ENCODE measurements at regions not wholly inside any gene's neighbourhood (a gene's known extent, or its start where the extent isn't known, plus 50 kb on each side); places are given as distances from the start of the nearest gene placed in this dataset.
"Not testable (repeated sequence)": the region's sequence is repeated elsewhere in the genome, so short reads cannot be mapped to it uniquely, and the experiment has no call there.

GRCh38 chr3:16707260-16707659, 102.0 kb upstream of the DAZL start:
- WGBS, result 39% methylated on average over 4 of the region's 4 CpGs
- no peak overlapping the region for H3K27ac ChIP-seq (ENCODE audit: low read depth in 1 of 2, low read length in 2 of 2)
- no peak for TF ChIP-seq MAX (IDR thresholded peaks at IDR 0.05)
- TF ChIP-seq YY1 (IDR thresholded peaks at IDR 0.05), result no peak

GRCh38 chr3:16708285-16708684, 103.1 kb upstream of the DAZL start:
- TF ChIP-seq TAF1 (conservative IDR thresholded peaks at IDR 0.05) (no peak), CTCF (IDR thresholded peaks at IDR 0.05; ENCODE audit: low read depth, low read length, missing input control) (no peak), ATF3 (IDR thresholded peaks at IDR 0.05) (no peak), FOXA2 (IDR thresholded peaks at IDR 0.05) (no peak), FOXA1 (IDR thresholded peaks at IDR 0.05) (no peak), HNF4G (IDR thresholded peaks at IDR 0.05) (no peak), REST (IDR thresholded peaks at IDR 0.05) (no peak), EGR1 (IDR thresholded peaks at IDR 0.05; ENCODE audit: low read depth in 2 of 2) (no peak), SP1 (IDR thresholded peaks at IDR 0.05) (no peak), RAD21 (IDR thresholded peaks at IDR 0.05) (no peak), GABPA (IDR thresholded peaks at IDR 0.05 in 1 of 2, conservative IDR thresholded peaks at IDR 0.05 in 1 of 2) (no peak), ZBTB33 (IDR thresholded peaks at IDR 0.05) (no peak), HNF4A (conservative IDR thresholded peaks at IDR 0.05) (no peak), NR2F2 (IDR thresholded peaks at IDR 0.05) (no peak), MAX (IDR thresholded peaks at IDR 0.05) (no peak), YY1 (IDR thresholded peaks at IDR 0.05) (no peak), RXRA (IDR thresholded peaks at IDR 0.05) (no peak), JUND (IDR thresholded peaks at IDR 0.05) (no peak)
- peaks cover 0 to 2% (median 0%) of the 10 kb centered on the region in 4 donors for H3K27me3 ChIP-seq (ENCODE audit: control insufficient read depth in 4 of 4, insufficient read depth in 4 of 4, low read length in 3 of 4)
- no peaks in the 10 kb centered on the region for H3K4me1 ChIP-seq (ENCODE audit: control insufficient read depth in 4 of 4, insufficient read depth in 4 of 4, low read length in 3 of 4)
- H3K27ac ChIP-seq (ENCODE audit: low read depth in 1 of 2, low read length in 2 of 2), result no peak overlapping the region
- H3K4me3 ChIP-seq (ENCODE audit: low read depth in 1 of 3, low read length in 3 of 3), result no peak overlapping the region
- no peak overlapping the region for H3K9ac ChIP-seq (ENCODE audit: low read depth in 1 of 2, low read length in 2 of 2)
- H3K36me3 ChIP-seq (ENCODE audit: control insufficient read depth in 4 of 4, insufficient read depth in 3 of 4, low read depth in 1 of 4, low read length in 3 of 4), result no peaks in the 10 kb centered on the region
- peaks cover 0 to 3% (median 0%) of the 10 kb centered on the region in 4 donors for H3K9me3 ChIP-seq (ENCODE audit: control insufficient read depth in 4 of 4, low read length in 3 of 4)
- no peak for DNase-seq (ENCODE audit: low spot score)

More at GRCh38 chr3:16707260-16707659, 102.0 kb upstream of the DAZL start:
- no peaks in the 10 kb centered on the region for H3K36me3 ChIP-seq (ENCODE audit: control insufficient read depth in 4 of 4, insufficient read depth in 3 of 4, low read depth in 1 of 4, low read length in 3 of 4)
- H3K9ac ChIP-seq (ENCODE audit: low read depth in 1 of 2, low read length in 2 of 2), result no peak overlapping the region
- H3K4me1 ChIP-seq (ENCODE audit: control insufficient read depth in 4 of 4, insufficient read depth in 4 of 4, low read length in 3 of 4), result no peaks in the 10 kb centered on the region
- H3K9me3 ChIP-seq (ENCODE audit: control insufficient read depth in 4 of 4, low read length in 3 of 4), result no peaks in the 10 kb centered on the region
- no peak overlapping the region for H3K4me3 ChIP-seq (ENCODE audit: low read depth in 1 of 3, low read length in 3 of 3)
- DNase-seq (ENCODE audit: low spot score), result no peak
- peaks cover 0 to 2% (median 0%) of the 10 kb centered on the region in 4 donors for H3K27me3 ChIP-seq (ENCODE audit: control insufficient read depth in 4 of 4, insufficient read depth in 4 of 4, low read length in 3 of 4)

GRCh38 chr3:16711691-16712090, 106.5 kb upstream of the DAZL start:
- H3K9ac ChIP-seq (ENCODE audit: low read depth in 1 of 2, low read length in 2 of 2); H3K36me3 ChIP-seq (ENCODE audit: control insufficient read depth in 4 of 4, insufficient read depth in 3 of 4, low read depth in 1 of 4, low read length in 3 of 4); H3K27ac ChIP-seq (ENCODE audit: low read depth in 1 of 2, low read length in 2 of 2); H3K9me3 ChIP-seq (ENCODE audit: control insufficient read depth in 4 of 4, low read length in 3 of 4); DNase-seq (ENCODE audit: low spot score); H3K4me1 ChIP-seq (ENCODE audit: control insufficient read depth in 4 of 4, insufficient read depth in 4 of 4, low read length in 3 of 4); H3K27me3 ChIP-seq (ENCODE audit: control insufficient read depth in 4 of 4, insufficient read depth in 4 of 4, low read length in 3 of 4); H3K4me3 ChIP-seq (ENCODE audit: low read depth in 1 of 3, low read length in 3 of 3): not testable (repeated sequence)
- WGBS, result 75% methylated on average over 1 of the region's 1 CpG

All from liver (tissue), 8 donors.